ENCODE measurements at regions not wholly inside any gene's neighbourhood (a gene's known extent, or its start where the extent isn't known, plus 50 kb on each side); places are given as distances from the start of the nearest gene placed in this dataset.
A peak's percentile ranks its signal among the peaks of the same experiment; 100 is the strongest.

DNA sequence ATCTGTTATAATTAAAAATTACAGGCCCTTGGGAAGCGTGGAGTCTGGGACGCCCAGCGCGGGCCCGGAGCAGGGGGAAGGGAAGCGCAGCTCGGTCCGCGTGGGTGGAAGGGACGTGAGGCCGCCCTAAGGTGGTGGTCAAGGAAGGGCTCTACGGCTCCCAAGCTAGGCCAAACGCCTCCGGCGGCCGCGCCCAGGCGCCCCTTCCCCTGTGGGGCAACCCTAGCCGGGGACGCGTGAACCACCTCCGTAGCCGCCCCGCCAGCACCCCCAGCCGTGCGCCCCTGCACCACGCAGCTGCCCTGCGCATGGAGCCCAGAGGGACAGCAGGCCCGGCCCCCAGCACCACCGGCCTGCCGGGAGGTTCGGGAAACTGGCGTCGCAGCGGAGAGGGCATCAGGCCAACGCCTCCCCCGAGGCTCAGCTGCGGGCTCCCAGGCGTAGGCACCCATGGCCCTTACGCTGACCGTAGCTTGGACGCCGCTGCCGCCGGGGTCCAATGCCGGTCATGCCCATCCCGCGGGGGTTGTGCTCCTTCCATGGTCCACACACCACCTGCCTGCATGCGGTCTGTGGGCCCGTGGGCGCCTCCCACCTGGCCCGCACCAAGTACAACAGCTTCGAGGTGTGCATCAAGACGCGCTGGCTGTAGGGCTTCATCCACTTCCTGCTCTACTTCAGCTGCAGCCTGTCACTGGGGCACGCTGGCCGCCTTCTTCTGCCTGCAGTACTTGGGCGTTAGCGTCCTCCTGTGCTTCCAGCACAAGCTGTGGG lies 166.7 kb downstream of the SEPTIN7 start:
- H3K14ac ChIP-seq (ENCODE audit: insufficient read depth, low read length): no peak overlapping the region
- H3K9me3 ChIP-seq (ENCODE audit: control insufficient read depth, low read depth, low read length): no peaks in the 10 kb centered on the region
- no peaks in the 10 kb centered on the region for H3K4me1 ChIP-seq (ENCODE audit: insufficient read depth, low read length)
- no peaks in the 10 kb centered on the region for H3K79me2 ChIP-seq (ENCODE audit: insufficient read depth, low read length)
- no peak overlapping the region for H3K23ac ChIP-seq (ENCODE audit: insufficient read length, low read depth, low read length)
- H3K9ac ChIP-seq (ENCODE audit: extremely low read depth, insufficient read length, low read length): no peak overlapping the region
- no CpG with 5 or more reads among the region's 59 CpGs for WGBS (ENCODE audit: extremely low coverage, insufficient read length, low lambda C conversion rate)
- no peak overlapping the region for H2AFZ ChIP-seq (ENCODE audit: low read length)
- no peak overlapping the region for H3T11ph ChIP-seq (ENCODE audit: low read length)
- H4K8ac ChIP-seq (replicated peaks; ENCODE audit: insufficient read length, low read depth, low read length): no peak overlapping the region
- H3K79me1 ChIP-seq (ENCODE audit: insufficient read depth, low read depth, low read length, poor library complexity, severe bottlenecking): no peaks in the 10 kb centered on the region
- H3K18ac ChIP-seq (ENCODE audit: insufficient read length, low read depth, low read length): no peak overlapping the region
- H2AK5ac ChIP-seq (ENCODE audit: insufficient read length, low read length): no peak overlapping the region
- no peak overlapping the region for H3K4ac ChIP-seq (ENCODE audit: low read depth, low read length)
- H3K27me3 ChIP-seq (ENCODE audit: insufficient read depth, low read length): no peaks in the 10 kb centered on the region
- no peak overlapping the region for H3K56ac ChIP-seq (ENCODE audit: insufficient read length, low read depth, low read length)
- no peak overlapping the region for H3K27ac ChIP-seq (ENCODE audit: insufficient read length, low read depth, low read length)
- H2BK12ac ChIP-seq (ENCODE audit: insufficient read length, low read depth, low read length): no peak overlapping the region
- no peak overlapping the region for H2BK15ac ChIP-seq (ENCODE audit: low read depth, low read length)
- H2BK5ac ChIP-seq (ENCODE audit: insufficient read length, low read length): no peak overlapping the region
- no peak overlapping the region for H3K27ac Mint-ChIP-seq
- TF ChIP-seq, protein P1, sequence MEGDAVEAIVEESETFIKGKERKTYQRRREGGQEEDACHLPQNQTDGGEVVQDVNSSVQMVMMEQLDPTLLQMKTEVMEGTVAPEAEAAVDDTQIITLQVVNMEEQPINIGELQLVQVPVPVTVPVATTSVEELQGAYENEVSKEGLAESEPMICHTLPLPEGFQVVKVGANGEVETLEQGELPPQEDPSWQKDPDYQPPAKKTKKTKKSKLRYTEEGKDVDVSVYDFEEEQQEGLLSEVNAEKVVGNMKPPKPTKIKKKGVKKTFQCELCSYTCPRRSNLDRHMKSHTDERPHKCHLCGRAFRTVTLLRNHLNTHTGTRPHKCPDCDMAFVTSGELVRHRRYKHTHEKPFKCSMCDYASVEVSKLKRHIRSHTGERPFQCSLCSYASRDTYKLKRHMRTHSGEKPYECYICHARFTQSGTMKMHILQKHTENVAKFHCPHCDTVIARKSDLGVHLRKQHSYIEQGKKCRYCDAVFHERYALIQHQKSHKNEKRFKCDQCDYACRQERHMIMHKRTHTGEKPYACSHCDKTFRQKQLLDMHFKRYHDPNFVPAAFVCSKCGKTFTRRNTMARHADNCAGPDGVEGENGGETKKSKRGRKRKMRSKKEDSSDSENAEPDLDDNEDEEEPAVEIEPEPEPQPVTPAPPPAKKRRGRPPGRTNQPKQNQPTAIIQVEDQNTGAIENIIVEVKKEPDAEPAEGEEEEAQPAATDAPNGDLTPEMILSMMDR (conservative IDR thresholded peaks at IDR 0.05): no peak
- H3K4me2 ChIP-seq (ENCODE audit: insufficient read depth, insufficient read length, low read length): no peak overlapping the region
- no peak overlapping the region for H2BK20ac ChIP-seq (ENCODE audit: low read depth, low read length, poor library complexity, severe bottlenecking)
- H3K9me3 Mint-ChIP-seq: peaks cover 4 to 6% of the 10 kb centered on the region in 2 experiments; a peak in 4 of 5 replicates
- no peaks in the 10 kb centered on the region for H3K23me2 ChIP-seq (ENCODE audit: insufficient read length, low read depth, low read length, poor library complexity, severe bottlenecking)
- H3K4me1 Mint-ChIP-seq: no peaks in the 10 kb centered on the region
- no peaks in the 10 kb centered on the region for H4K20me1 ChIP-seq (ENCODE audit: control insufficient read depth, insufficient read depth, insufficient read length)
- H2BK120ac ChIP-seq (ENCODE audit: low read depth, low read length, poor library complexity, severe bottlenecking): no peak overlapping the region
- peaks cover 0 to 5% (median 5%) of the 10 kb centered on the region in 3 experiments; a peak in 3 of 7 replicates for H3K36me3 Mint-ChIP-seq (ENCODE audit: insufficient read depth in 1 of 3, low read depth in 3 of 3)
- no peak overlapping the region for H4K5ac ChIP-seq (ENCODE audit: insufficient read length, low read depth, low read length)
- no peak overlapping the region for H3K4me3 Mint-ChIP-seq
- peak; percentile 49 for DNase-seq
- no peaks in the 10 kb centered on the region for H3K27me3 Mint-ChIP-seq (ENCODE audit: low read depth)
- H4K91ac ChIP-seq (ENCODE audit: insufficient read length, low read depth, low read length): no peak overlapping the region
